Ishikawa (cell line): ENCODE measurements at regions not wholly inside any gene's neighbourhood (a gene's known extent, or its start where the extent isn't known, plus 50 kb on each side); places are given as distances from the start of the nearest gene placed in this dataset.

Experiments
- CEBPB ChIP-seq: IDR thresholded peaks from 2 replicates; pipeline ENCODE4 v1.6.1; 2012
- CREB1 ChIP-seq: IDR thresholded peaks from 2 replicates; pipeline ENCODE4 v1.6.1; 2012; ENCODE audit warnings: low read depth
- EGR1 ChIP-seq: IDR thresholded peaks from 2 replicates; pipeline ENCODE4 v1.6.1; 2012
- EP300 ChIP-seq: IDR thresholded peaks from 2 replicates; pipeline ENCODE4 v1.6.1; 2012; ENCODE audit warnings: borderline replicate concordance
- FOXM1 ChIP-seq: IDR thresholded peaks from 2 replicates; pipeline ENCODE4 v1.6.1; 2012; ENCODE audit warnings: low read depth, borderline replicate concordance
- NFIC ChIP-seq: IDR thresholded peaks from 2 replicates; pipeline ENCODE4 v1.6.1; 2012
- RAD21 ChIP-seq: IDR thresholded peaks from 2 replicates; pipeline ENCODE4 v1.6.1; 2012; ENCODE audit warnings: low read depth
- TAF1 ChIP-seq: IDR thresholded peaks from 2 replicates; pipeline ENCODE4 v1.6.1; 2012; ENCODE audit warnings: low read depth, mild to moderate bottlenecking
- TCF12 ChIP-seq: IDR thresholded peaks from 2 replicates; pipeline ENCODE4 v1.6.1; 2012; ENCODE audit warnings: low read depth
- TEAD4 ChIP-seq: IDR thresholded peaks from 2 replicates; pipeline ENCODE4 v1.6.1; 2012
- YY1 ChIP-seq: IDR thresholded peaks from 2 replicates; pipeline ENCODE4 v1.6.1; 2012; ENCODE audit warnings: low read depth
- ZBTB7A ChIP-seq: IDR thresholded peaks from 2 replicates; pipeline ENCODE4 v1.6.1; 2012; ENCODE audit warnings: low read depth
- TF ChIP-seq, protein P1 (sequence below): IDR thresholded peaks from 2 replicates; pipeline ENCODE4 v1.6.1; 2012; ENCODE audit warnings: low read depth, mild to moderate bottlenecking
- TF ChIP-seq, protein P2 (sequence below): IDR thresholded peaks from 2 replicates; pipeline ENCODE4 v1.6.1; 2012
- TF ChIP-seq, protein P3 (sequence below): IDR thresholded peaks from 2 replicates; pipeline ENCODE4 v1.6.1; 2012

DNA sequence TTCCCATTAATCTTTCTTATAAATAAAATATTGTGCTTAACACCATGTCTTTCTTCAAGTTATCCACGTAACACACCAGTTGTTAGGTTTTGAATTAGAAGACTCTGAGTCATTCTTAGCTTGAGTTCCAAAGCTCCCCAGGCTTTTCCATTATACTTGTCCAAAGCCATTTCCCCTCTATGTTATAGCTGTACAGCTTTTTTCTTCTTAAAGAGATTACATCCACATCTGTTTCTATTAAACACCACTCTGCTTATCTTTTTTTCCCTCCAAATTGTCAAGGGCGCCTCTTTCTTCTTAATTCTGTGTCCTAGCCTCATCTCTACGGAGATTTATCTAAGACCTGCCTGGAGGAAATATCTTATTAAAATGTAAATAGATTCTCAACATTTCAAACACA lies 139.4 kb upstream of the CPHXL start:
- TF ChIP-seq EGR1 (no peak), YY1 (no peak), TEAD4 (no peak), FOXM1 (no peak), CEBPB (no peak), ZBTB7A (no peak), NFIC (no peak), RAD21 (no peak), EP300 (no peak), TCF12 (no peak), CREB1 (no peak), TAF1 (no peak)
- TF ChIP-seq, protein P1, sequence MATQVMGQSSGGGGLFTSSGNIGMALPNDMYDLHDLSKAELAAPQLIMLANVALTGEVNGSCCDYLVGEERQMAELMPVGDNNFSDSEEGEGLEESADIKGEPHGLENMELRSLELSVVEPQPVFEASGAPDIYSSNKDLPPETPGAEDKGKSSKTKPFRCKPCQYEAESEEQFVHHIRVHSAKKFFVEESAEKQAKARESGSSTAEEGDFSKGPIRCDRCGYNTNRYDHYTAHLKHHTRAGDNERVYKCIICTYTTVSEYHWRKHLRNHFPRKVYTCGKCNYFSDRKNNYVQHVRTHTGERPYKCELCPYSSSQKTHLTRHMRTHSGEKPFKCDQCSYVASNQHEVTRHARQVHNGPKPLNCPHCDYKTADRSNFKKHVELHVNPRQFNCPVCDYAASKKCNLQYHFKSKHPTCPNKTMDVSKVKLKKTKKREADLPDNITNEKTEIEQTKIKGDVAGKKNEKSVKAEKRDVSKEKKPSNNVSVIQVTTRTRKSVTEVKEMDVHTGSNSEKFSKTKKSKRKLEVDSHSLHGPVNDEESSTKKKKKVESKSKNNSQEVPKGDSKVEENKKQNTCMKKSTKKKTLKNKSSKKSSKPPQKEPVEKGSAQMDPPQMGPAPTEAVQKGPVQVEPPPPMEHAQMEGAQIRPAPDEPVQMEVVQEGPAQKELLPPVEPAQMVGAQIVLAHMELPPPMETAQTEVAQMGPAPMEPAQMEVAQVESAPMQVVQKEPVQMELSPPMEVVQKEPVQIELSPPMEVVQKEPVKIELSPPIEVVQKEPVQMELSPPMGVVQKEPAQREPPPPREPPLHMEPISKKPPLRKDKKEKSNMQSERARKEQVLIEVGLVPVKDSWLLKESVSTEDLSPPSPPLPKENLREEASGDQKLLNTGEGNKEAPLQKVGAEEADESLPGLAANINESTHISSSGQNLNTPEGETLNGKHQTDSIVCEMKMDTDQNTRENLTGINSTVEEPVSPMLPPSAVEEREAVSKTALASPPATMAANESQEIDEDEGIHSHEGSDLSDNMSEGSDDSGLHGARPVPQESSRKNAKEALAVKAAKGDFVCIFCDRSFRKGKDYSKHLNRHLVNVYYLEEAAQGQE = no peak
- TF ChIP-seq, protein P2, sequence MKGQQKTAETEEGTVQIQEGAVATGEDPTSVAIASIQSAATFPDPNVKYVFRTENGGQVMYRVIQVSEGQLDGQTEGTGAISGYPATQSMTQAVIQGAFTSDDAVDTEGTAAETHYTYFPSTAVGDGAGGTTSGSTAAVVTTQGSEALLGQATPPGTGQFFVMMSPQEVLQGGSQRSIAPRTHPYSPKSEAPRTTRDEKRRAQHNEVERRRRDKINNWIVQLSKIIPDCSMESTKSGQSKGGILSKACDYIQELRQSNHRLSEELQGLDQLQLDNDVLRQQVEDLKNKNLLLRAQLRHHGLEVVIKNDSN = no peak
- TF ChIP-seq, protein P3, sequence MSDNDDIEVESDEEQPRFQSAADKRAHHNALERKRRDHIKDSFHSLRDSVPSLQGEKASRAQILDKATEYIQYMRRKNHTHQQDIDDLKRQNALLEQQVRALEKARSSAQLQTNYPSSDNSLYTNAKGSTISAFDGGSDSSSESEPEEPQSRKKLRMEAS = no peak

DNA sequence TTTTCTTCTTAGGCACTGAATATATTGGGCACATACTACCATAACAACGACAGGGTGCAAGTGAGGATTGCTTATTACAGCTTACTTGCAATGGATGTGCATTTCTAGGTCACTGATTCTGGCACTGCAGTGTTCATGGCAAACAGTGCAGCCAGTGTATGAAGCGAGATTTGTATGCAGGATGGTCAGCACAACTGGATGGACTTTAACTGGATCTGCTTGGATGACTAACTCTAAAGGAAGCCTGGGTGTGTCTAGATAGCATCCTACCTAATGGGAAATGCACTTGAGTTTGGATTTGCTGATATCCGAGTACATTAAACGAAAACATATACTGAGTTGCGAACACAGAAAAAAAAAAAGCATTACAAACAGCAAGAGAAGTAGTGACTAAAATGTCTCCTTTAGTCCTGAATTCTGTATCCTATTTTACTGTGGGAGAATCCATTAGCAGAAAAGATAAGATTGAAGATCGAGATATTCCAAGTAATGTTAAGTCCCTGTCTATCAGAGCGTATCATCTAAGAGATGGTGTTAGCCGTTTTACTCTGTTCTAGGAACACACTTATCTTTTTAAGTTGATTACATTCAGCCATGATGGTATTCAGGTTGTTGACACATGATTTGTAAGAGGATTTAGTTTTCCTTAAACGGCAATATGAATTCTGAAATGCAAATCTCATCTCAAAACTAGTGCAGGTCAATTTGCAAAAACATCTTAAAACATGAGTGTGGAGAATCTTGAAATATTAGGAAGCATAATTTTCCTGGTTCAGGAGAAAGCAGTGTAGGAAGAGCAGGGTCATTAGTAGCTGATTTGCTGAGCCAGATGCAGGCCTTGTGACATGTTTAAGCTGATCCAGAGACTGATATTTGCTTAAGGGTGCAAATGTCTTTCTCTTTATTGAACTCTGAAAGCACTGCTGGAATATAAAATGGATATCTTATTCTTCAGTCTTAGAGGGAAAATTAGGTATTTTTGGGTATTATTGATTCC lies 142.6 kb upstream of the CPHXL start:
- TF ChIP-seq TCF12 = no peak
- no peak for TF ChIP-seq FOXM1
- no peak for TF ChIP-seq TEAD4
- no peak for TF ChIP-seq ZBTB7A
- TF ChIP-seq TAF1 = no peak
- no peak for TF ChIP-seq NFIC
- TF ChIP-seq EGR1 = no peak

DNA sequence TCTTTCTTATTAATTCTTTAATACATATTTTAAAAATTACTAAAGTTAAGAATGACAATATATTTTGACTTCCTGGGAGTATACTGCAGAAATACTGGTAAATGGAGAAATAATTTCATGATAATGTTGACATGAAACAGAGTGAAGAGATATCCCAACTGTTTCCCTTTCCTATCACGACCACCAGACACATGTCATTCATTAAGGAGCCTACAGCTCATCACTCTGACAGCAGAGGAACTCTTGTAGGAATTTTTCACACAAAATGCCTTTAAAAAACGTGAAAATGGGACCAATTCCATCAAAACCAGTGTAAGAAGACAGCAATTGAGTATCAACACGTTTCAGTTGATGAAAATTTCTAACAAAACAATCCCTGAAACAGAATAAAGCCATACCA lies 172.9 kb upstream of the CPHXL start:
- TF ChIP-seq YY1 (no peak), TEAD4 (no peak)

DNA sequence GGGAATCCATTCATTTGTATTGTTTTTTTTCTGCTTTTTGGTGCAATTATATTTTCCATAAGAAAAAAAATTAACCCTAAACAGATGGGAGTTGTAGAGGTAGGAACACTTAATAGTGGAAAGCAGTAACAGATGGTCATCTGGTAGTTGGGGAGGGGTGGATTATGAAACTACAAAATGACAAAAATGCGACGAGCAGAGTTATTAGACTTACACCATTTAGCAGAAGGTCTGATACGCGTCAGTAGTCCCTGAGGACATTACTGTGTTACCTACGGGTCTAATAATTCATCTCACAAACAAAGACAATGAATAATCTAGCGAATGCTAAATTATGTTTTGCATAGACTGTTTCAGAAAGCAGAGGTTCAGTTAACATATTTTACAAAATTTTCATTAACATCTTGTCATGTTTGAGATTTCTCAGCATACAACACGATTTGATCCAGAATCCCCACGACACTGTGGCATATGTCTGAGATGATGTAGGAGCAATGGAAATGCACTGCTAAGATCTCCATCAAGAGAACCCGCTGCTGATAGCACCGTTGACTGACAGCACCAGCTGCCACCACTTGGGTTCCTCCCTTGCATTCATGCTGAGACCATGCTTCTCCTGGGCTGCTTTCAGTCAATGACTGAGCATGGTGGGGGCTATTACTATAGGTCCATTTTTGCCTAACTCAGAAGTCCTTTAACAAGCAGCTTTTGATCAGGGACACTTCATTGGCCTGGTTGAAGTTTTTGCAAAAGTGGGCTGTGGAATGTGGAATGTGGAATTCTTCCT lies 182.2 kb upstream of the CPHXL start:
- TF ChIP-seq, protein P3 = no peak
- TF ChIP-seq EP300 (no peak), RAD21 (no peak), NFIC (no peak), ZBTB7A (no peak)

DNA sequence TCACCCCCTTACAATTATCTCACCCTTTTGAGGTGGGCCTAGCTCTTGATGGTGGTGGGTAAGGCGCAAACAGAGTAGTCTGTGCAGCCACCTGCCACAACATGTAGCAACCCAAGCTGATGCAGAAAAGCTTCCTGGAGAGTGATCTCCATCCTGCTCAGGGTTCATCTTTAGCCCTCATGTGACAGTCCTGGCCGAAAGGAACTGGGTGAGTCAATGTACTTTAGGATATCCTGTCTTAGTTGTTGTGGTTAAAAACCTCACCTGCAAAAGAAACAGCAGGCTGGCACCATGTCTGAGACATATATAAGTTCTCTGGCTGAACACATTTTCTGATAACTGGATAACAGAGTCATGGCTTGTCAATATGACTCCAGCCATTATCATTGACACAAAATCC lies 183.5 kb upstream of the CPHXL start:
- TF ChIP-seq YY1 (no peak), CREB1 (no peak), CEBPB (no peak), EGR1 (no peak)
- TF ChIP-seq, protein P2 = no peak

DNA sequence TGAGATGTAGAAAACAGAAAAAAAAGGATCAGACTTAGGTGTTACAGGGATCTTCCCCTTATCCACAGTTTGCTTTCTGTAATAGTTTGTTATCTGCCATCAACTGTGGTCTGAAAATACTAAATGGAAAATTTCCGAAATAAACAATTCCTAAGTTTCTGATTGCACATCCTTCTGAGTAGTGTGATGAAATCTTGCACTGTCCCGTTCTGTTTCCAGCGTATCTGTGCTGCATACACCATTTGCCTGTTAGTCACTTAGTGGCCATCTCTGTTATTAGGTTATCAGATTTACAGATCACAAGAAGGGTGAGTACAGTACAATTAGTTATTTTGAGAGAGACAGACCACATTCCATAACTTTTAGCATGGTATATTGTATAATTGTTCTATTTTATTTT lies 185.6 kb upstream of the CPHXL start:
- TF ChIP-seq, protein P2 = no peak
- no peak for TF ChIP-seq CREB1
- no peak for TF ChIP-seq TEAD4
- TF ChIP-seq, protein P3 = no peak
- TF ChIP-seq, protein P1 = no peak
- TF ChIP-seq TCF12 = no peak
- no peak for TF ChIP-seq CEBPB
- no peak for TF ChIP-seq FOXM1
- TF ChIP-seq RAD21 = no peak
- no peak for TF ChIP-seq EP300
- no peak for TF ChIP-seq YY1
- no peak for TF ChIP-seq EGR1
- TF ChIP-seq NFIC = no peak
- no peak for TF ChIP-seq ZBTB7A
- no peak for TF ChIP-seq TAF1
